B cell (primary cell): ENCODE measurements at regions not wholly inside any gene's neighbourhood (a gene's known extent, or its start where the extent isn't known, plus 50 kb on each side); places are given as distances from the start of the nearest gene placed in this dataset.

ENCODE experiments used
- ATAC-seq: fragments of 200-7000 bp; cut with Tn5 transposase; one replicate; pipeline ENCODE4 v1.10.0; 2021; ENCODE audit warnings: low read depth, mild to moderate bottlenecking, moderate number of reproducible peaks, moderate library complexity
- CTCF ChIA-PET: fragments of 350-600 bp; sonication (Branson Sonifier 250); formaldehyde crosslinking; loops from one replicate; lab custom pipeline; 2021; ENCODE audit warnings: antibody characterized with exemption, inconsistent platforms; lab: Charles Lee
- POLR2A ChIA-PET: fragments of 350-600 bp; sonication (Branson Sonifier 250); formaldehyde crosslinking; loops from one replicate; lab custom pipeline; 2021; ENCODE audit warnings: antibody characterized with exemption; lab: Charles Lee
- DNase-seq: peaks from one replicate; pipeline ENCODE4 v3.0.0; 2013
- H2AFZ ChIP-seq: 2 replicates; pipeline ENCODE4 v1.6.1; 2012; ENCODE audit warnings: mild to moderate bottlenecking, low read depth, low read length; ENCODE audit not compliant: insufficient read depth, poor library complexity, severe bottlenecking
- H3K27ac ChIP-seq, 2 donors: 1 replicate in 1 of 2; 2 replicates in 1 of 2; pipeline ENCODE4 v1.5.1; 2012 to 2013; ENCODE audit warnings: low read length in 2 of 2, mild to moderate bottlenecking in 2 of 2, moderate library complexity in 1 of 2
- H3K27me3 ChIP-seq, 4 experiments: fragments of 200-600 bp in 1 of 4; sonication (generic) in 1 of 4; replicated peaks in 1 of 4; 1 replicate in 2 of 4; 2 replicates in 2 of 4; pipeline versions ENCODE4 v1.6.1 to v1.7.0; 2013 to 2016; ENCODE audit warnings: low read length in 3 of 4, mild to moderate bottlenecking in 2 of 4, mixed read lengths in 1 of 4, moderate library complexity in 1 of 4; ENCODE audit not compliant: insufficient read depth in 4 of 4, control insufficient read depth in 3 of 4; ENCODE audit errors: control extremely low read depth in 1 of 4
- H3K36me3 ChIP-seq, 2 experiments: replicated peaks in 1 of 2; 1 replicate in 1 of 2; 2 replicates in 1 of 2; pipeline versions ENCODE4 v1.6.1 to v1.7.1; 2013; ENCODE audit warnings: low read length in 1 of 2; ENCODE audit not compliant: insufficient read depth in 2 of 2, control insufficient read depth in 1 of 2; ENCODE audit errors: control extremely low read depth in 1 of 2, extremely low read depth in 1 of 2
- H3K4me1 ChIP-seq, 2 donors: fragments of 200-600 bp in 1 of 2; sonication (generic) in 1 of 2; 1 replicate in 1 of 2; 2 replicates in 1 of 2; pipeline versions ENCODE4 v1.5.1 to v1.6.1; 2013 to 2017; ENCODE audit warnings: low read length in 2 of 2; ENCODE audit not compliant: control insufficient read depth in 2 of 2, insufficient read depth in 2 of 2
- H3K4me2 ChIP-seq: replicated peaks from 2 replicates; pipeline ENCODE3; 2012; ENCODE audit warnings: mild to moderate bottlenecking, low read depth, low read length; ENCODE audit not compliant: poor library complexity, severe bottlenecking
- H3K4me3 ChIP-seq, 5 experiments: fragments of 200-600 bp in 1 of 5; sonication (generic) in 1 of 5; 1 replicate in 3 of 5; 2 replicates in 2 of 5; pipeline versions ENCODE4 v1.5.1 to v1.7.0; 2011 to 2016; ENCODE audit warnings: low read length in 4 of 5, mild to moderate bottlenecking in 4 of 5, low read depth in 2 of 5, control low read depth in 1 of 5, moderate library complexity in 1 of 5; ENCODE audit not compliant: insufficient read depth in 1 of 5; ENCODE audit errors: control extremely low read depth in 1 of 5, extremely low read depth in 1 of 5
- H3K79me2 ChIP-seq: fragments of 200-600 bp; sonication (generic); one replicate; pipeline ENCODE4 v1.6.0; 2016; ENCODE audit warnings: low read length; ENCODE audit not compliant: control insufficient read depth, insufficient read depth
- H3K9ac ChIP-seq: fragments of 200-600 bp; sonication (generic); 2 replicates; pipeline ENCODE4 v1.6.1; 2017; ENCODE audit warnings: mild to moderate bottlenecking, low read length, moderate library complexity
- H3K9me3 ChIP-seq, 3 donors: one replicate each; pipeline versions ENCODE4 v1.6.1 to v1.7.1; 2013; ENCODE audit warnings: low read length in 2 of 3; ENCODE audit not compliant: control insufficient read depth in 2 of 3, insufficient read depth in 1 of 3; ENCODE audit errors: control extremely low read depth in 1 of 3
- H4K20me1 ChIP-seq: 2 replicates; pipeline ENCODE4 v1.6.0; 2012; ENCODE audit warnings: mild to moderate bottlenecking, low read length; ENCODE audit not compliant: insufficient read depth, control insufficient read depth, poor library complexity, severe bottlenecking
- H3K27ac Mint-ChIP-seq: one replicate; pipeline ENCODE4 v1.8.0; 2021; ENCODE audit warnings: mixed read lengths
- H3K27me3 Mint-ChIP-seq: one replicate; pipeline ENCODE4 v1.8.0; 2021; ENCODE audit warnings: mixed read lengths
- H3K4me1 Mint-ChIP-seq: one replicate; pipeline ENCODE4 v1.8.0; 2021; ENCODE audit warnings: mixed read lengths
- H3K4me3 Mint-ChIP-seq: one replicate; pipeline ENCODE4 v1.8.0; 2021; ENCODE audit warnings: mixed read lengths
- H3K9me3 Mint-ChIP-seq: one replicate; pipeline ENCODE4 v1.8.0; 2022; ENCODE audit warnings: mixed read lengths; ENCODE audit not compliant: insufficient read depth
- EZH2 ChIP-seq: IDR thresholded peaks from 2 replicates; pipeline ENCODE4 v1.6.1; 2012; ENCODE audit warnings: borderline replicate concordance, low read depth, mild to moderate bottlenecking, moderate library complexity, low read length; ENCODE audit not compliant: insufficient read depth, poor library complexity, severe bottlenecking
- WGBS: methylation state at CpG from one replicate; pipeline ENCODE4 v1.1.5; 2013; ENCODE audit warnings: missing lambda C conversion rate; ENCODE audit not compliant: insufficient coverage; 5-methylcytosine and 5-hydroxymethylcytosine counted together
- intact Hi-C: fragments of 100-400 bp; cut with micrococcal nuclease; formaldehyde crosslinking; loops from one replicate; pipeline ENCODE4 v1.10.0; 2022
- TF ChIP-seq, protein P1 (sequence below): fragments of 200-600 bp; IDR thresholded peaks from one replicate; pipeline ENCODE4 v1.8.0; 2022; ENCODE audit warnings: antibody characterized with exemption, mild to moderate bottlenecking

GRCh38 chr10:55470840-55471239 is 669.8 kb upstream of the PCDH15 start:
- H3K4me2 ChIP-seq: no peak overlapping the region
- no peak for ATAC-seq
- no peak overlapping the region for H3K4me3 ChIP-seq
- WGBS: no CpG with 5 or more reads among the region's 1 CpG
- no peak overlapping the region for H2AFZ ChIP-seq
- no peaks in the 10 kb centered on the region for H3K27me3 ChIP-seq
- peaks cover 0 to 3% (median 0%) of the 10 kb centered on the region in 3 donors for H3K9me3 ChIP-seq
- no peaks in the 10 kb centered on the region for H3K4me1 ChIP-seq
- Mint-ChIP-seq H3K4me3 (no peak overlapping the region), H3K4me1 (no peaks in the 10 kb centered on the region), H3K27ac (no peak overlapping the region), H3K27me3 (no peaks in the 10 kb centered on the region), H3K9me3 (peaks cover 3% of the 10 kb centered on the region)
- DNase-seq: no peak
- CTCF ChIA-PET: no interaction called here
- H4K20me1 ChIP-seq: no peaks in the 10 kb centered on the region
- H3K27ac ChIP-seq: no peak overlapping the region
- H3K36me3 ChIP-seq: no peaks in the 10 kb centered on the region
- intact Hi-C loops: no loop called here
- no peak overlapping the region for H3K9ac ChIP-seq
- POLR2A ChIA-PET: no interaction called here
- TF ChIP-seq, protein P1, sequence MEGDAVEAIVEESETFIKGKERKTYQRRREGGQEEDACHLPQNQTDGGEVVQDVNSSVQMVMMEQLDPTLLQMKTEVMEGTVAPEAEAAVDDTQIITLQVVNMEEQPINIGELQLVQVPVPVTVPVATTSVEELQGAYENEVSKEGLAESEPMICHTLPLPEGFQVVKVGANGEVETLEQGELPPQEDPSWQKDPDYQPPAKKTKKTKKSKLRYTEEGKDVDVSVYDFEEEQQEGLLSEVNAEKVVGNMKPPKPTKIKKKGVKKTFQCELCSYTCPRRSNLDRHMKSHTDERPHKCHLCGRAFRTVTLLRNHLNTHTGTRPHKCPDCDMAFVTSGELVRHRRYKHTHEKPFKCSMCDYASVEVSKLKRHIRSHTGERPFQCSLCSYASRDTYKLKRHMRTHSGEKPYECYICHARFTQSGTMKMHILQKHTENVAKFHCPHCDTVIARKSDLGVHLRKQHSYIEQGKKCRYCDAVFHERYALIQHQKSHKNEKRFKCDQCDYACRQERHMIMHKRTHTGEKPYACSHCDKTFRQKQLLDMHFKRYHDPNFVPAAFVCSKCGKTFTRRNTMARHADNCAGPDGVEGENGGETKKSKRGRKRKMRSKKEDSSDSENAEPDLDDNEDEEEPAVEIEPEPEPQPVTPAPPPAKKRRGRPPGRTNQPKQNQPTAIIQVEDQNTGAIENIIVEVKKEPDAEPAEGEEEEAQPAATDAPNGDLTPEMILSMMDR: no peak
- no peak for TF ChIP-seq EZH2
- H3K79me2 ChIP-seq: no peaks in the 10 kb centered on the region

- Mint-ChIP-seq H3K9me3 (no peaks in the 10 kb centered on the region), H3K27me3 (no peaks in the 10 kb centered on the region), H3K4me3 (no peak overlapping the region), H3K27ac (no peak overlapping the region), H3K4me1 (no peaks in the 10 kb centered on the region)
- POLR2A ChIA-PET: no interaction called here
- Histone ChIP-seq H2AFZ (no peak overlapping the region), H4K20me1 (no peaks in the 10 kb centered on the region), H3K4me2 (no peak overlapping the region), H3K9ac (no peak overlapping the region), H3K27ac (no peak overlapping the region), H3K27me3 (no peaks in the 10 kb centered on the region), H3K79me2 (no peaks in the 10 kb centered on the region), H3K9me3 (no peaks in the 10 kb centered on the region), H3K4me3 (no peak overlapping the region), H3K36me3 (no peaks in the 10 kb centered on the region), H3K4me1 (no peaks in the 10 kb centered on the region)
- ATAC-seq: no peak
- CTCF ChIA-PET: no interaction called here
- WGBS: no CpG with 5 or more reads among the region's 2 CpGs
- intact Hi-C loops: no loop called here
- TF ChIP-seq, protein P1: no peak
- no peak for TF ChIP-seq EZH2
- no peak for DNase-seq
These were observed 665.9 kb upstream of the PCDH15 start for GRCh38 chr10:55466806-55467504.
